Epithelial cell of proximal tubule (primary cell): ENCODE measurements at regions not wholly inside any gene's neighbourhood (a gene's known extent, or its start where the extent isn't known, plus 50 kb on each side); places are given as distances from the start of the nearest gene placed in this dataset.

Experiments used
- DNase-seq: peaks from one replicate; pipeline ENCODE4 v3.0.0-alpha.2; 2011; ENCODE audit warnings: low read depth
- H3K4me3 ChIP-seq: 2 replicates; pipeline ENCODE4 v1.5.1; 2011; ENCODE audit warnings: low read depth, mild to moderate bottlenecking, low read length
- CTCF ChIP-seq: conservative IDR thresholded peaks from 2 replicates; pipeline ENCODE4 v1.5.1; 2012; ENCODE audit warnings: low read depth, mild to moderate bottlenecking, low read length

- no peak for TF ChIP-seq CTCF
- no peak overlapping the region for H3K4me3 ChIP-seq
- no peak for DNase-seq
These were observed 71.7 kb upstream of the CFAP20DC start for GRCh38 chr3:59121346-59122144.

GRCh38 chr3:59118928-59119327 lies 69.1 kb upstream of the CFAP20DC start:
- no peak for TF ChIP-seq CTCF
- H3K4me3 ChIP-seq, result no peak overlapping the region
- no peak for DNase-seq

- DNase-seq, result no peak
- H3K4me3 ChIP-seq, result no peak overlapping the region
- no peak for TF ChIP-seq CTCF
These were observed 67.6 kb upstream of the CFAP20DC start for GRCh38 chr3:59117396-59117795.

GRCh38 chr3:59116233-59116537 lies 66.4 kb upstream of the CFAP20DC start:
- TF ChIP-seq CTCF, result no peak
- H3K4me3 ChIP-seq, result no peak overlapping the region

GRCh38 chr3:59115364-59116232 lies 65.8 kb upstream of the CFAP20DC start:
- no peak for DNase-seq

More at GRCh38 chr3:59116233-59116537, 66.4 kb upstream of the CFAP20DC start:
- no peak for DNase-seq

More at GRCh38 chr3:59115364-59116232, 65.8 kb upstream of the CFAP20DC start:
- no peak overlapping the region for H3K4me3 ChIP-seq
- no peak for TF ChIP-seq CTCF
